ENCODE measurements at regions not wholly inside any gene's neighbourhood (a gene's known extent, or its start where the extent isn't known, plus 50 kb on each side); places are given as distances from the start of the nearest gene placed in this dataset.

DNA sequence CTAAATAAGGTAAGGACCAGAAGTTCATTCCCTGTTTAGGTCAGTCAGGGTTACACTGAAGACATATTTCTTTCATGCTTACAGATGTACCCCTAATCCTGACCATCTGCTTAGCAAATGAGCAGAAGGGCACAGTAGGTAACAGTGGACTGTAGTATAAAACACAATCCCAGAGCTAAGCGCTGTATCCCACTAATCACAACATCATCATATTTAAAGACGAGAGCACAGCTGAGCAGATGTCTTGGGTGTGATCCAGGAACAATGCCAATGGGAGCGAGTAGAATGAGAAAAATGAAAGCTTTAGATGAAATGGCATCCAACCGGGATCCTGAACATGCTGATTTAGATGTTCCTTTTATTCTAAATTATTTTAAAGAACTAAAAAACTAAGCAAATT is 213.4 kb downstream of the CCER1 start:
- Histone ChIP-seq H3K9me3 (ENCODE audit: severe bottlenecking) (peaks cover 1% of the 10 kb centered on the region), H3K27ac (peak overlapping the region; percentile 51), H3K27me3 (ENCODE audit: insufficient read depth, low read depth, severe bottlenecking) (no peaks in the 10 kb centered on the region), H3K4me3 (ENCODE audit: low read depth, low read length) (no peak overlapping the region), H3K36me3 (no peaks in the 10 kb centered on the region)
- peak; percentile 58 for DNase-seq
- TF ChIP-seq, protein P1, sequence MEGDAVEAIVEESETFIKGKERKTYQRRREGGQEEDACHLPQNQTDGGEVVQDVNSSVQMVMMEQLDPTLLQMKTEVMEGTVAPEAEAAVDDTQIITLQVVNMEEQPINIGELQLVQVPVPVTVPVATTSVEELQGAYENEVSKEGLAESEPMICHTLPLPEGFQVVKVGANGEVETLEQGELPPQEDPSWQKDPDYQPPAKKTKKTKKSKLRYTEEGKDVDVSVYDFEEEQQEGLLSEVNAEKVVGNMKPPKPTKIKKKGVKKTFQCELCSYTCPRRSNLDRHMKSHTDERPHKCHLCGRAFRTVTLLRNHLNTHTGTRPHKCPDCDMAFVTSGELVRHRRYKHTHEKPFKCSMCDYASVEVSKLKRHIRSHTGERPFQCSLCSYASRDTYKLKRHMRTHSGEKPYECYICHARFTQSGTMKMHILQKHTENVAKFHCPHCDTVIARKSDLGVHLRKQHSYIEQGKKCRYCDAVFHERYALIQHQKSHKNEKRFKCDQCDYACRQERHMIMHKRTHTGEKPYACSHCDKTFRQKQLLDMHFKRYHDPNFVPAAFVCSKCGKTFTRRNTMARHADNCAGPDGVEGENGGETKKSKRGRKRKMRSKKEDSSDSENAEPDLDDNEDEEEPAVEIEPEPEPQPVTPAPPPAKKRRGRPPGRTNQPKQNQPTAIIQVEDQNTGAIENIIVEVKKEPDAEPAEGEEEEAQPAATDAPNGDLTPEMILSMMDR (IDR thresholded peaks at IDR 0.05; ENCODE audit: low read depth, low read length) = no peak

DNA sequence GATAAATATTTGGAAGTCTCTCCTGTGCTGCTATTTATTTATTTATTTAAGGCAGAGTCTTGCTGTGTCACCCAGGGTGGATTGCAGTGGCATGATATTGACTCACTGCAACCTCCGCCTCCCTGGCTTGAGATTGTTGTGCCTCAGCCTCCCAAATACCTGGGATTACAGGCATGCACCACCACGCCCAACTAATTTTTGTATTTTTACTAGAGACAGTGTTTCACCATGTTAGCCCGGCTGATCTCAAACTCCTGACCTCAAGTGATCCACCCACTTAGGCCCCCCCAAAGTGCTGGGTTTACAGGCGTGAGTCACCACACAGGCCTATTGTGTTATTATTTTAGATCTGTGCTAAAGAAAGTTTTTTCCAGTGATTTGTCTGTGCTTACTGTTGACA is 225.2 kb downstream of the CCER1 start:
- Histone ChIP-seq H3K36me3 (no peaks in the 10 kb centered on the region), H3K27me3 (ENCODE audit: insufficient read depth, low read depth, severe bottlenecking) (no peaks in the 10 kb centered on the region), H3K4me3 (ENCODE audit: low read depth, low read length) (no peak overlapping the region), H3K9me3 (ENCODE audit: severe bottlenecking) (no peaks in the 10 kb centered on the region), H3K27ac (no peak overlapping the region)
- DNase-seq = no peak
- TF ChIP-seq, protein P1 (IDR thresholded peaks at IDR 0.05; ENCODE audit: low read depth, low read length) = no peak

DNA sequence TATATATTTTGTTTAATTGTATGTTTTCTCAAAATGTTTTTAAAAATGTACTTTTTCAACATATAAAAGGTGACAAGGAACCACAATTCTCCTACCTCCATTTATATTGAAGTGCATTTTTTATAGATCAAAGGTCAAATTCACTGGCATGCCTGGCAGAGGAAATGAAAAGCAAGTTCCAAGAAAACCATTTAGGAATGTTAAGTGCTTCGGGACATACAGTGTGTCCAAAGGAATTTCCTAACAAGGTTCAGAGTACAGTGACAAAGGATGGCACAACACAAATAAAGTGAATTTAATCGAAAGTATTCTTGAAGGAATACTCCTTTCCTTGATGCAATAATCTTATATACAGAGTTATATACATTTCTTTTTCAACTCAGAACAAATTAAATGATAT is 242.3 kb downstream of the CCER1 start:
- Histone ChIP-seq H3K36me3 (no peaks in the 10 kb centered on the region), H3K27ac (no peak overlapping the region), H3K9me3 (ENCODE audit: severe bottlenecking) (no peaks in the 10 kb centered on the region), H3K27me3 (ENCODE audit: insufficient read depth, low read depth, severe bottlenecking) (no peaks in the 10 kb centered on the region), H3K4me3 (ENCODE audit: low read depth, low read length) (no peak overlapping the region)
- TF ChIP-seq, protein P1 (IDR thresholded peaks at IDR 0.05; ENCODE audit: low read depth, low read length) = no peak
- DNase-seq = no peak

DNA sequence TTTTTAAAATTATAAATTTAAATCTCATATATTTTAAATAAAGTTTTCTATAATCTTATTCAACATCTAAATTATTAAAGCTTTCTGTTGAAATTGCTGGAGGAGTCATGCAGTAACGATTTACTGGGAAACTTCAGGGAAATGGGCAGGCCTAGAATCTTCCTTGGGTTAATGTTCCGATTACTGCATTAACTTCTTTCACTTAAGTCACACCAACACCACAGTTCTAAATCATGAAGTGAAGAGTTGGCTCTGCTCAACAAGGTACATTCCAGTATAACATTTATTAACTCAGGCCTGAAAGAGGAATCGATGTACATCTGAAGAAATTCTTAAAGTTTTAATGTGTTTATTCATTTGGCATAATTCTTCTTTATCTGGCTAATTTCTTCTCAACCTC is 244.3 kb downstream of the CCER1 start:
- H3K27me3 ChIP-seq (ENCODE audit: insufficient read depth, low read depth, severe bottlenecking) = no peaks in the 10 kb centered on the region
- H3K4me3 ChIP-seq (ENCODE audit: low read depth, low read length) = no peak overlapping the region
- no peaks in the 10 kb centered on the region for H3K9me3 ChIP-seq (ENCODE audit: severe bottlenecking)
- no peak for DNase-seq
- no peaks in the 10 kb centered on the region for H3K36me3 ChIP-seq
- TF ChIP-seq, protein P1 (IDR thresholded peaks at IDR 0.05; ENCODE audit: low read depth, low read length) = no peak
- no peak overlapping the region for H3K27ac ChIP-seq

DNA sequence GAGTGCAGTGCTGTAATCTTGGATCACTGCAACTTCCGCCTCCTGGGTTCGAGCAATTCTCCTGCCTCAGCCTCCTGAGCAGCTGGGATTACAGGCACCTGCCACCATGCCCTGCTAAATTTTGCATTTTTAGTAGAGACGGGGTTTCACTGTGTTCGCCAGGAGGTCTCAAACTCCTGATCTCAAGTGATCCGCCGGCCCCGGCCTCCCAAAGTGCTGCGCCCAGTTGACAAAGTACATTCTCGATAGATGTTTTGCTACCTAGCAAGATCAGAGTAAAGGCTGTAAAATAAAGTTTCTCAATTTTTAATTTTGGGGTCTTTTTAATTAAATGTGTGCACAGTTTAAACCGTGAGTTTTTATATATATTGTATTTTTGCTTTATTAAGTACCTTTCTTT is 248.9 kb downstream of the CCER1 start:
- Histone ChIP-seq H3K27me3 (ENCODE audit: insufficient read depth, low read depth, severe bottlenecking) (no peaks in the 10 kb centered on the region), H3K9me3 (ENCODE audit: severe bottlenecking) (no peaks in the 10 kb centered on the region), H3K27ac (no peak overlapping the region), H3K4me3 (ENCODE audit: low read depth, low read length) (no peak overlapping the region), H3K36me3 (no peaks in the 10 kb centered on the region)
- TF ChIP-seq, protein P1 (IDR thresholded peaks at IDR 0.05; ENCODE audit: low read depth, low read length) = no peak
- DNase-seq = no peak

DNA sequence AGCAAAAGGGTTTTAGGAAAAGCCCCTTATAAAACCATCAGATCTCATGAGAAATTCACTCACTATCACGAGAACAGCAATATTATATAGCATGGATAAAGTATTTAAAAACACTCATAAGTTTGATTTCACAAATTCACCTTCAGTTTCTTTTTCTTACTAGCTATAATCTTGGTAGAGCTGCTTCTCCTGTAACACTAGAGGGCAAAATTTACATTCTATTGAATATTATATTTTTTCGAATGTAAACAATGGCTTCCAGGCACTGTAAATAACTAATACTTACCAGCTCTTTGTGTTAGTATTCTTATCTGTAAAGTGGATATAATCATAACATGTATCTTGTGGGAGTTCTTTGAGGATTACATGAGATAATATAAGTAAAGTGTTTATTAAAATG is 259.6 kb downstream of the CCER1 start:
- Histone ChIP-seq H3K4me3 (ENCODE audit: low read depth, low read length) (no peak overlapping the region), H3K9me3 (ENCODE audit: severe bottlenecking) (no peaks in the 10 kb centered on the region), H3K27me3 (ENCODE audit: insufficient read depth, low read depth, severe bottlenecking) (no peaks in the 10 kb centered on the region), H3K36me3 (no peaks in the 10 kb centered on the region), H3K27ac (no peak overlapping the region)
- no peak for DNase-seq
- TF ChIP-seq, protein P1 (IDR thresholded peaks at IDR 0.05; ENCODE audit: low read depth, low read length) = no peak
